Muscle of leg (tissue), 3 donors: ENCODE measurements at regions not wholly inside any gene's neighbourhood (a gene's known extent, or its start where the extent isn't known, plus 50 kb on each side); places are given as distances from the start of the nearest gene placed in this dataset.

Source experiments
- DNase-seq: peaks from one replicate; pipeline ENCODE4 v3.0.0; 2013
- H3K27ac ChIP-seq: one replicate; pipeline ENCODE4 v1.5.1; 2013; ENCODE audit warnings: mild to moderate bottlenecking, low read length, control low read depth
- H3K27me3 ChIP-seq: one replicate; pipeline ENCODE4 v1.6.1; 2013; ENCODE audit warnings: low read length; ENCODE audit not compliant: control insufficient read depth, insufficient read depth
- H3K36me3 ChIP-seq: one replicate; pipeline ENCODE4 v1.6.1; 2013; ENCODE audit warnings: low read length; ENCODE audit not compliant: control insufficient read depth, insufficient read depth
- H3K4me1 ChIP-seq: one replicate; pipeline ENCODE4 v1.6.1; 2013; ENCODE audit warnings: low read length; ENCODE audit not compliant: control insufficient read depth, insufficient read depth
- H3K4me3 ChIP-seq: one replicate; pipeline ENCODE4 v1.5.1; 2013; ENCODE audit warnings: low read length, control low read depth
- H3K9me3 ChIP-seq: replicated peaks from 2 replicates; pipeline ENCODE4 v1.6.1; 2013; ENCODE audit warnings: low read depth, low read length; ENCODE audit not compliant: control insufficient read depth
- WGBS: methylation state at CpG from one replicate; pipeline ENCODE4 v1.1.5; 2013; ENCODE audit warnings: missing lambda C conversion rate; ENCODE audit not compliant: insufficient coverage; 5-methylcytosine and 5-hydroxymethylcytosine counted together

DNA sequence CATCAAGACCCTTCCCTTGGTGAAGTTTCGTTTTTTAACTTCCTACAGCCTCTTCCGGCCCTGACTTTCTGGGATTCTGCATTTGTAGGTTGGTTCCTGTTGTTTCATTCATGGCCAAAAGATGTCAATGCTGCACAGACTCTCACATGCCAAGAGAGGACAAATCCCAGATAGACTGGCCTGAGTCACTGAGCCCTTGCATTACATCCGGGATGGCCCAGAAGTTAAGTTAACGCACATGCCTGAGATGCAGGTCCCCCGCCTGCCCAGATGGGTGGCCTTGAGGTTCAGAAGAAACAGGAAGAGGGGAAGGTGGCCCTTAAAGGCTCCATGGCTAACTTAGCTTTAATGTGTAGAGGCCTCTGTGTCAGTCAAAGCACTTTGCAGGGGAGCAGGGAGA, 51.6 kb upstream of the SRGAP3 start:
- Histone ChIP-seq H3K4me3 (no peak overlapping the region), H3K9me3 (no peaks in the 10 kb centered on the region), H3K27me3 (peaks cover 8% of the 10 kb centered on the region), H3K27ac (no peak overlapping the region), H3K4me1 (peaks cover 5% of the 10 kb centered on the region), H3K36me3 (no peaks in the 10 kb centered on the region)
- no peak for DNase-seq
- no CpG with 5 or more reads among the region's 5 CpGs for WGBS

DNA sequence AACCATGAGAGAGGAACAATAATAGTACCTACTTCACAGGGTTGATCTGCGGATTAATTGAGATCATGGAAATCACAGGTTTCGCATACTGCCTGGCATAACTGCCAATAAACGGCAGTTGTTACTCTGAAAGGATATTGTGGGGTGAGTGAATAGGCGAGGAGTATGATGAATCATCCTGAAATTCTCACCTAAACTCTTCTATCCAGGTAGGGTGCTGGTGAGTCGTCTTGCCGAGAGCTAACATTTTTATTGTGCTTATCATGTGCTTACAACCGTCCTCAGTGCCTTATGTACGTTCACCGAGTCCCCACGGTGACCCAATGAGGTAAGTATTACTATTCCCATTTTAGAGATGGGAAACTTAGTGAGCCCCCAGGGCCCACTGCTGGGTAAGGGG, 52.4 kb upstream of the SRGAP3 start:
- Histone ChIP-seq H3K27ac (no peak overlapping the region), H3K4me1 (peaks cover 5% of the 10 kb centered on the region), H3K4me3 (no peak overlapping the region), H3K27me3 (peaks cover 8% of the 10 kb centered on the region), H3K9me3 (no peaks in the 10 kb centered on the region), H3K36me3 (no peaks in the 10 kb centered on the region)
- DNase-seq: no peak
- no CpG with 5 or more reads among the region's 10 CpGs for WGBS

DNA sequence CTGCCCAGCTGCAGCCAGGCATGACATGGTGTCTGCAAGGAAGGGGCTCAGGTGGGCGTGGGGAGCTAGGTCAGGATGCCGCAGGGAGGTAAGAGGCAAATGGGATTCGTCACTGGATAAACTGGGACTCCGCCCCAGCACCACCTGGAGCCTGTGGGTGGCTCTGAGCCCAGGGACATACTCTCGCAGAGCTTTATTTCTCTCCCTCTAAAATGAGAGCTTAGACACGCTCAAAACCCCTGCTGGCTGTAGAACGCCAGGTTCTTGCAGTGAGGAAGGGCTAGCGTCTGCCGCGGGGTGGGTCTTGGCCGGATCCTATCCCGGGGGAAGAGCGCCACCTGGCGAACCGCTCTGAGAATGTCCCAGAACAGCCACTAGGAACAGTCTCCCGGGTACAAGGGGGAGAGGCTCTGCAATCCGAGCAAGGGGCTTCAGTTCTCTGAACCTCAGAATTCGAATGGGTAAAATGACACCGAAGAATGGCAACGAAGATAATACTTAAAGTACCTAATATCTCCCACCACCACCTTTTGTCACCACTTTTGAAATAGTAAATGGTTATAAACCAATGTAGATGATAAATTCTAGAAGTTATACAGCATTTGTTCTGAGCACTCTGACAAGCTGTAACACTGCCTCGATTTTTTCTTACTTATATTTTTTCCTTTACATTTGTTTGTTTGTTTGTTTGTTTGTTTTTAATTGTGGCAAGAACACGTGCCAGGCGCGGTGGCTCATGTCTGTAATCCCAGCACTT, 53.2 kb upstream of the SRGAP3 start:
- H3K4me1 ChIP-seq: peaks cover 5% of the 10 kb centered on the region
- H3K27me3 ChIP-seq: peaks cover 8% of the 10 kb centered on the region
- no peaks in the 10 kb centered on the region for H3K9me3 ChIP-seq
- no peak overlapping the region for H3K27ac ChIP-seq
- H3K4me3 ChIP-seq: peak overlapping the region; percentile 23
- 5% methylated on average over 10 of the region's 24 CpGs for WGBS
- DNase-seq: peak; percentile 94
- no peaks in the 10 kb centered on the region for H3K36me3 ChIP-seq

DNA sequence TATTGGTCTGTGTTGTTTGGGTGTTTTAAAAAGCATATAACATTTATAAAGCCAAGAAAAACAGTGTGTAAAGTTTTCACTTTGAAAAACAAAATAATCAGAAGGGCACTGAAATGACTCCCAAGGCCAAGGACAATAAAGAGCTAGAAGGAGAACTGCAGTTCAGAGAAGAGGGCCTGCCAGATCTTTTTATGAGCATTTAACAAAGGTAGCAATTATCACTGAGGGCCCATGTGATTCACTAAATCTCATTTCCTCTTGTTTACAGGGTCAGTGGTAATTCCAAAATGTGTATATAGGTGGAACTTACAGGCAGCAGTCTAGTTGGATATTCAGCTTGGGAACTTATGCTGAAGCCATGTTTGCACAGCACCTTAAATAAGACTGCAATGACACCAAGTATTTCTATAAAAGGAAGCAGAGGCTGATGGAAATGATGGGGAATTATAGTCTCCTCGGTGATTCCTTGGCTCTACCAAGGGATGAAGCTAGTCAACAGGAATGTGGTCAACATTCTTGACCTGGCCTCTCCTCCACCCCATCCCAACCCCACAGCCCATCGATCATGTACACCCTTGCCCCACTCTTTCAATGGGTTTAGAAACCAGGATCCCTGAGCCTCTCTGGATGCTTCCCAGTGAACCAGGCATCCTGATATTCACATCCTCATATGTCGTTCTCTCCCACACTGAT, 54.4 kb upstream of the THUMPD3 start:
- Histone ChIP-seq H3K27me3 (no peaks in the 10 kb centered on the region), H3K36me3 (no peaks in the 10 kb centered on the region), H3K4me1 (no peaks in the 10 kb centered on the region), H3K27ac (no peak overlapping the region), H3K4me3 (no peak overlapping the region), H3K9me3 (no peaks in the 10 kb centered on the region)
- DNase-seq: no peak
- WGBS: 75% methylated on average over 2 of the region's 3 CpGs

DNA sequence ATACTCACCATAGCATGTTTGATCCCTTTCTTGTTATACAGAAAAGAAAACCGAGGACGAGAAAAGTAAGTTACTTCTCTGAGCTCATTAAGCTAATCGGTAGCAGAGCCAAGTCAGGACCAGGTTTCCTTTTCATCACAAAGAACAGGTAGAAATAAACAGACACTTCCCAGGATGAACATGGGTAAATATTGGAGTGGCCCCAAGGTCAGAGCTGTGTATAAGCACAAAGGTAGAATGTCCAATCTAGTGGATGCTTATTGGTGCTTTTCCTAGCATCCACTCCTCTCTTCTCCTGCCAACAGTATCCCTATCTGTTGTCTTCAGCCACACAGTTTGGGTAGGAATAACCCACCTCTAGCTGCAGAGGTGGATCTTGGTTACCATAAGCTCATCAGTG, 52.8 kb upstream of the THUMPD3 start:
- Histone ChIP-seq H3K36me3 (no peaks in the 10 kb centered on the region), H3K27me3 (no peaks in the 10 kb centered on the region), H3K9me3 (no peaks in the 10 kb centered on the region), H3K27ac (no peak overlapping the region), H3K4me1 (peaks cover 2% of the 10 kb centered on the region), H3K4me3 (no peak overlapping the region)
- WGBS: no CpG with 5 or more reads among the region's 3 CpGs
- DNase-seq: no peak

DNA sequence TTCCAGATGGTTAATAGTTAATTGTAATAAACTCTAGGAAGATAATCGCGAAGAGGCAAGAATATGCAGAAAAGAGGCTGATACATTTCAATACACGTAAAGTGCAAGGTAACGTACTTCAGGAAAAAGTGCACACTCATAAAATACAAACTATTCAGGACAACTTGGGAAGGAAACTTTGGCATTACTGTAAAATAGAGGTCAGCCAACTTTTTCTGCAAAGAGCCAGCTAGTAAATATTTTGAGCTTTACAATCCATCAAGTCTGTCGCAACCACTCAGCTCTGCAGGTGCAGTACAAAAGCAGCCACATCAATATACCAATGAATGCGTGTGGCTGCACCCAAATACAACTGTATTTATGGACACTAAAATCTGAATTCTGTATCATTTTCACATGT, 51.6 kb upstream of the THUMPD3 start:
- no peak overlapping the region for H3K27ac ChIP-seq
- no peaks in the 10 kb centered on the region for H3K27me3 ChIP-seq
- H3K9me3 ChIP-seq: no peaks in the 10 kb centered on the region
- no peaks in the 10 kb centered on the region for H3K36me3 ChIP-seq
- no peak overlapping the region for H3K4me3 ChIP-seq
- DNase-seq: no peak
- H3K4me1 ChIP-seq: peaks cover 3% of the 10 kb centered on the region
- 12% methylated on average over 2 of the region's 6 CpGs for WGBS
